MM.1S (cell line): ENCODE measurements at regions not wholly inside any gene's neighbourhood (a gene's known extent, or its start where the extent isn't known, plus 50 kb on each side); places are given as distances from the start of the nearest gene placed in this dataset.

ENCODE experiments used
- DNase-seq: peaks from one replicate; pipeline ENCODE4 v3.0.0-alpha.2; 2015
- H2AFZ ChIP-seq: fragments of 300-600 bp; sonication (generic); 2 replicates; pipeline ENCODE4 v1.6.0; 2016; ENCODE audit warnings: antibody characterized with exemption, low read length
- H3F3A ChIP-seq: fragments of 300-600 bp; sonication (generic); 2 replicates; pipeline ENCODE4 v1.6.1; 2016; ENCODE audit warnings: mild to moderate bottlenecking, antibody characterized with exemption, low read length, moderate library complexity, mixed read lengths; ENCODE audit not compliant: insufficient read depth
- H3K27ac ChIP-seq: fragments of 300-600 bp; sonication (generic); 2 replicates; pipeline ENCODE4 v1.5.1; 2016; ENCODE audit warnings: mild to moderate bottlenecking, low read length
- H3K27me3 ChIP-seq: fragments of 300-600 bp; sonication (generic); replicated peaks from 2 replicates; pipeline ENCODE4 v1.6.0; 2016; ENCODE audit warnings: low read length; ENCODE audit not compliant: insufficient read depth
- H3K36me3 ChIP-seq: fragments of 300-600 bp; sonication (generic); replicated peaks from 2 replicates; pipeline ENCODE4 v1.6.1; 2016; ENCODE audit warnings: mild to moderate bottlenecking, low read length, mixed read lengths; ENCODE audit not compliant: insufficient read depth
- H3K4me1 ChIP-seq: fragments of 300-600 bp; sonication (generic); 2 replicates; pipeline ENCODE4 v1.6.1; 2016; ENCODE audit warnings: low read length, mixed read lengths
- H3K4me2 ChIP-seq: fragments of 300-600 bp; sonication (generic); 2 replicates; pipeline ENCODE4 v1.6.0; 2016; ENCODE audit warnings: low read depth, low read length
- H3K4me3 ChIP-seq: fragments of 300-600 bp; sonication (generic); 2 replicates; pipeline ENCODE4 v1.5.1; 2016; ENCODE audit warnings: low read length, mixed read lengths
- H3K79me2 ChIP-seq: fragments of 300-600 bp; sonication (generic); 2 replicates; pipeline ENCODE4 v1.6.1; 2016; ENCODE audit warnings: mixed run types, low read length, mixed read lengths
- H3K9ac ChIP-seq: fragments of 300-600 bp; sonication (generic); 2 replicates; pipeline ENCODE4 v1.6.1; 2016; ENCODE audit warnings: low read length, mixed read lengths
- H3K9me2 ChIP-seq: fragments of 300-600 bp; sonication (generic); replicated peaks from 2 replicates; pipeline ENCODE4 v1.6.1; 2016; ENCODE audit warnings: mild to moderate bottlenecking, low read length, mixed read lengths; ENCODE audit not compliant: insufficient read depth
- H3K9me3 ChIP-seq: fragments of 300-600 bp; sonication (generic); replicated peaks from 2 replicates; pipeline ENCODE4 v1.6.1; 2016; ENCODE audit warnings: mild to moderate bottlenecking, low read length, mixed read lengths; ENCODE audit not compliant: insufficient read depth
- H4K20me1 ChIP-seq: fragments of 300-600 bp; sonication (generic); 2 replicates; pipeline ENCODE4 v1.6.1; 2016; ENCODE audit warnings: mild to moderate bottlenecking, low read length, moderate library complexity, mixed read lengths; ENCODE audit not compliant: insufficient read depth
- CTCF ChIP-seq: fragments of 300-600 bp; sonication (generic); IDR thresholded peaks from 2 replicates; pipeline ENCODE4 v1.5.1; 2016; ENCODE audit warnings: antibody characterized with exemption, low read length, mixed read lengths
- EZH2 ChIP-seq: fragments of 300-600 bp; sonication (generic); optimal IDR thresholded peaks from 2 replicates; pipeline ENCODE3; 2017; ENCODE audit warnings: low read depth, mild to moderate bottlenecking, antibody characterized with exemption, low read length, mixed read lengths
- EZH2phosphoT487 ChIP-seq: fragments of 300-600 bp; sonication (generic); IDR thresholded peaks from 2 replicates; pipeline ENCODE4 v1.6.1; 2018; ENCODE audit warnings: antibody characterized with exemption, low read length

DNA sequence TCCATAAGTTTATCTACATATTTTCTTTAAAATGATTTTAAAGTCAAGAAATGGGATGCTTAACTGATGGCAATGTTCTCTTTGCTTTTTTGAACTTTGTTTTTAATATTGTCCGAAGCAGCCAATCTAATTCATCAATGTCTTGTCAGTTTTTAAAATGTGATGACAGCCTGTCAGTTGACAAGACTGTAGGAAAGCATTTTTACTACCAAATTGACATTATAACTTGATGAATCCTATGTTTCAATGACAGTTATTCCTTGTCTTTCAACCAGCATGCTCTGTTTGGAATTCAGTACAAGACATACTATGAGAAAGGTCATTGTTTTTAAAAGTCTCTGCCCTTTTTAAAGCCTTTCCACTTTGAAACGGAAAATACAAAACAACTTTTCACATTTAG lies 1073.2 kb downstream of the TMTC2 start:
- Histone ChIP-seq H4K20me1 (no peaks in the 10 kb centered on the region), H3K4me2 (no peak overlapping the region), H3K27me3 (no peaks in the 10 kb centered on the region), H3K36me3 (no peaks in the 10 kb centered on the region), H3K9me2 (no peaks in the 10 kb centered on the region), H3K27ac (no peak overlapping the region), H3K4me3 (no peak overlapping the region), H3K9me3 (no peaks in the 10 kb centered on the region), H3F3A (no peaks in the 10 kb centered on the region), H3K4me1 (no peaks in the 10 kb centered on the region), H3K79me2 (no peaks in the 10 kb centered on the region), H2AFZ (no peak overlapping the region), H3K9ac (no peak overlapping the region)
- TF ChIP-seq CTCF (no peak), EZH2phosphoT487 (no peak), EZH2 (no peak)
- DNase-seq, result no peak

GRCh38 chr12:83758888-83759631 lies 1072.4 kb downstream of the TMTC2 start:
- Histone ChIP-seq H3K79me2 (no peaks in the 10 kb centered on the region), H4K20me1 (no peaks in the 10 kb centered on the region), H2AFZ (no peak overlapping the region), H3F3A (no peaks in the 10 kb centered on the region), H3K27ac (no peak overlapping the region), H3K9me3 (no peaks in the 10 kb centered on the region), H3K27me3 (no peaks in the 10 kb centered on the region), H3K4me1 (no peaks in the 10 kb centered on the region), H3K4me3 (no peak overlapping the region), H3K36me3 (no peaks in the 10 kb centered on the region), H3K9me2 (no peaks in the 10 kb centered on the region), H3K4me2 (no peak overlapping the region), H3K9ac (no peak overlapping the region)
- no peak for DNase-seq
- no peak for TF ChIP-seq CTCF

DNA sequence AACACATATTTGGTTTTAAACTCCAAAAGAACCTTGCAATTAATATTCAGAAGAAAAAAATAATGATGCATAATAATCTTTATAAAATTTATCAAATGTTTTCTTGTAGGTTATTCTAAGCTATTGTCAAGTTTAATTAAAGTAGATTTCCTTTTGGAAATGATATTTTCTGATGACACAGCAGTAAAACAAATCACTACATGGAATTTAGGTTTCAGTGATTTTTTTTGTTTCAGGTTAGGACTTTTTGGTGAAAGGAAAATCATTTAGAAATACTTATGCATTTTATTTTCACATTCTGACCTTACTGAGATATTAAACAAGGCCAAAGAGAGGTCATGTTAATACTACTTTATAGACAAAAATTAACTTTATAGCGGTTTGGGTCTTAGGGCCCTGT lies 1067.2 kb downstream of the TMTC2 start:
- Histone ChIP-seq H4K20me1 (no peaks in the 10 kb centered on the region), H3K4me1 (no peaks in the 10 kb centered on the region), H3K4me3 (no peak overlapping the region), H3K9me2 (no peaks in the 10 kb centered on the region), H2AFZ (no peak overlapping the region), H3F3A (no peaks in the 10 kb centered on the region), H3K27me3 (no peaks in the 10 kb centered on the region), H3K79me2 (no peaks in the 10 kb centered on the region), H3K4me2 (no peak overlapping the region), H3K9me3 (no peaks in the 10 kb centered on the region), H3K9ac (no peak overlapping the region), H3K27ac (no peak overlapping the region), H3K36me3 (no peaks in the 10 kb centered on the region)
- DNase-seq, result no peak
- TF ChIP-seq EZH2 (no peak), CTCF (no peak), EZH2phosphoT487 (no peak)
